ENCODE measurements at regions not wholly inside any gene's neighbourhood (a gene's known extent, or its start where the extent isn't known, plus 50 kb on each side); places are given as distances from the start of the nearest gene placed in this dataset.
"Not testable (repeated sequence)": the region's sequence is repeated elsewhere in the genome, so short reads cannot be mapped to it uniquely, and the experiment has no call there.

DNA sequence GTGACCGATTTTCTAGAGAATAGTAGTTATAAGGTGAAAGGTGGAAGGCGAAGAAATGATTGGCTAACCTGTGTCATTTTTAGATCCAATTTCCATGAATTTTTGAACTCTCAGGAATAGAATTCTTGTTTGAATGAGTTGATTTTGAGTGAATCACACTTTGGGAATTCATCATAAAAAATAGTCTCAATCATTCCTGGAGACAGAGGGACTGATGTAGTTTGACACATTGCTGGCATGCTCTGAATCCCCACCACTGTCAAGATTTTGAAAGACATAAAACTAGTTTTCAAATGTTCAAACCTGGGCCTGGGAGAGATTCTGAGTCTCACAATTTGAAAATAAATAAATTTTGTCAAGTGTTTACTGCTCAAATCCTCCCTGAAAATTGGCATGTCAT lies 861.4 kb upstream of the RAG2 start:
- DNase-seq: no peak

DNA sequence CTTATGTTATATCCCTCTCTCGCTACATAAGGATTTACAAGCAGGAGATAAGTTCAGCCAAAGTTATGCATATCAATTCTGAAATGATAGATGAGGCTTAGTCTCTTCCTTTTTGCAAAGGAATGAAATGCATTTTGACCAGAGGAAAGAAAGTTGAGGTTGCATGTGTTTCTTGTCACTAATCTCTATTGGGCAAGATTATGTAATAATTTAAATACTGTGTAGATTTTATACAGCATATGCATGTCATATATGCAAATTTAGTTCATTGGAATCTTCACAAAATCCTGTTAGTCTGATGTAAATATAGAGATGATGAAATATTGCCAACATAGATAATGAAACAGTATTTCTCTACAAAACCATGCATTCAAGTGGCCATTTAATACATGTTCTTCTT lies 858.7 kb upstream of the RAG2 start:
- no peak for DNase-seq

DNA sequence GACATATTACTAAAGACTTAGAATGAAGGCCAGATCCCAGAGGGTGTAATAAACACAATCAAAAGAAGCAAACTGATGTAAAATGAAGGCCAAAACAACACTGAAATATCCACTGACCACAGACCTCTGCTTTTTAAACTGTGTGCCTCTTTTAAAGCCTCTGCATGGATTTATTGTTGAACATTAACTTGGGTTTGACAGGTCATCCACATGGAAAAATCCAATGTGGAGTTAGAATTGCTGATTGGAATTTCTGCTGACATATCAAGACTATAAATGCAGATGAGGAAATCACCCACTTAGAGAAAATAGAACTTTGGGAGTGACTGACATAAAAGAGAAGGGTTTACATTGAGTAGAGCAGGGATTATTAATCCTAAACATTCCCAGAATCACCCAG lies 853.9 kb upstream of the RAG2 start:
- DNase-seq: no peak

- DNase-seq: no peak
Observed at GRCh38 chr11:37450613-37451012, 852.6 kb upstream of the RAG2 start.

DNA sequence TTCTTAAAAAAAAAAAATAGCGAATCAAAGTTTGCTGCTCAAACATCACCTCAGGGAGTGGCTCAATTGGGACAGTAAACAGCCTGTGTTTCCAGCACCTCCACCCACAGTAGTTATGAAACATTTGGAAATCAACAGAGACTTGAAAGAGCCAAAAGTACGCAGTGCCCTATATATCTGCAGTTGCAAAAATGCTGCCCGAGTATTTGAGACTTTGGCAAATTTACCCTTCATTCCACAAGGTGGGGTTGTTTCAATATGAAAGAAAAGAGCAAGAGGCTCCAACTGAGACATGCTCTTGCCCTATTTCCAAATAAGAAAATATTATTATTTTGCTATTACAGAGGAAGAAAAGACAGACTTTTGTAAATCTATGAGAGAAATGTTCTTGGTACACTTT lies 851.1 kb upstream of the RAG2 start:
- peak in 3 of 58 donors; percentile 3 to 61 (median 19) for DNase-seq

DNA sequence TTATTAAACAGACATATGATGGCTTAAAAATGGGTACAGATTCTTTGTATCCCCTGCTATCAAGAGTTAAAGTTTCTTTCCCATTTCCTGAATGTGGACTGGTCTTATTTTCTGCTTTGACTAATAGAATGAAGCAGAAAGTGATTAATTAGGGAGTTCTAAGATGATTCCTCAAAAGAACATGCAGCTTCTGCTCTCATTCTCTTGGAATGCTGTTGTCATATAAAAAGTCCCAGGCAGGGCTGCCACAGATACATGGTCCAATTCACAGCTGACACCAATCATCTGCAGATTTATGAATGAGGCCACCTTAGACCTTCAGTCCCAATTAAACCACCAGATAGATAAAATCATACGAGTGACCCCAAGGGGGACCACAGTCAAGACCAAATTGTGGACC lies 844.5 kb upstream of the RAG2 start:
- DNase-seq: no peak

DNA sequence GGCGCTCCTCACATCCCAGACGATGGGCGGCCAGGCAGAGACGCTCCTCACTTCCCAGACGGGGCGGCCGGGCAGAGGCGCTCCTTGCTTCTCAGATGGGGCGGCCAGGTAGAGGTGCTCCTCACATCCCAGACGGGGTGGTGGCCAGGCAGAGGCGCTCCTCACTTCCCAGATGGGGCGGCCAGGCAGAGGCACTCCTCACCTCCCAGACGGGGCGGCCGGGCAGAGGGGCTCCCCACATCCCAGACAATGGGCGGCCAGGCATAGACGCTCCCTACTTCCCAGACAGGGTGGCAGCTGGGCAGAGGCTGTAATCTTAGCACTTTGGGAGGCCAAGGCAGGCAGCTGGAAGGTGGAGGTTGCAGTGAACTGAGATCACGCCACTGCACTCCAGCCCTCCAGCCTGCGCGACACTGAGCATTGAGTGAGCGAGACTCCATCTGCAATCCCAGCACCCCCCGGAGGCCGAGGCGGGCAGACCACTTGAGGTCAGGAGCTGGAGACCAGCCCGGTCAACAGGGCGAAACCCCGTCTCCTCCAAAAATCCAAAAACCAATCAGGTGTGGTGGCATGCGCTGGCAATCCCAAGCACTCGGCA lies 833.7 kb upstream of the RAG2 start:
- DNase-seq: not testable (repeated sequence)

DNA sequence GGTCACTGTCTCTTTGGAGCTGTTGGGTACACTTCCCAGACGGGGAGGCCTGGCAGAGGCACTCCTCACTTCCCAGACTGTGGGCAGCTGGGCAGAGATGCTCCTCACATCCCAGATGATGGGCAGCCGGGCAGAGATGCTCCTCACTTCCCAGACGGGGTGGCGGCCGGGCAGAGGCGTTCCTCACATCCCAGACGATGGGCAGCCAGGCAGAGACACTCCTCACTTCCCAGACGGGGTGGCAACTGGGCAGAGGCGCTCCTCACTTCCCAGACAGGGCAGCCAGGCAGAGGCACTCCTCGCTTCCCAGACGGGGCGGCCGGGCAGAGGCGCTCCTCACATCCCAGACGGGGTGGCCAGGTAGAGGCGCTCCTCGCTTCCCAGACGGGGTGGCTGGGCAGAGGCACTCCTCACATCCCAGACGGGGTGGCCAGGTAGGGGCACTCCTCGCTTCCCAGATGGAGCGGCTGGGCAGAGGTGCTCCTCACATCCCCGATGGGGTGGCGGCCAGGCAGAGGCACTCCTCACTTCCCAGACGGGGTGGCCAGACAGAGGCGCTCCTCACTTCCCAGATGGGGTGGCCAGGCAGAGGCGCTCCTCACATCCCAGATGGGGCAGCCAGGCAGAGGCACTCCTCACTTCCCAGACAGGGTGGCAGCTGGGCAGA lies 833.1 kb upstream of the RAG2 start:
- DNase-seq: not testable (repeated sequence)

- no peak for DNase-seq
Observed at GRCh38 chr11:37422511-37422910, 824.5 kb upstream of the RAG2 start.

DNA sequence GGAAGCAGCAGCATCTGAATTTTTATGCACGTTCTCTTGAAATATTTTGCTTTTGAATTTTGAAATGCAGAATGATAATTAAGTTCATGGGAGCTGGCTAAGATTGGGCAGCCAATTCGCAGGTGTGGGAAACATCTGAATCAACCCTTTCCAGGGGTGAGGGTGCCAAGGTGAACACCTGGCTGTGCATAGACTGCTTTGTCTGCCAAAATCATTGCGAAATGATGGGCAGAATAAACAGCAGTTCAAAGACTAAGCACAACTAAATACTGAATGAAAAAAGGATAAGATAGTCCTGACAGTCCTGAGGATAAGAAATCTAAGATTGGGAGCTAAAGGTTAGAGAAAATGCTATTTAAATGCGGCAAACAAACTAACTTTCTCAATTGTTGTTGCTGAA lies 813.3 kb upstream of the RAG2 start:
- DNase-seq: no peak

- DNase-seq: no peak
Observed at GRCh38 chr11:37409124-37409523, 811.1 kb upstream of the RAG2 start.

GRCh38 chr11:37407461-37407860 lies 809.4 kb upstream of the RAG2 start:
- DNase-seq: no peak

DNA sequence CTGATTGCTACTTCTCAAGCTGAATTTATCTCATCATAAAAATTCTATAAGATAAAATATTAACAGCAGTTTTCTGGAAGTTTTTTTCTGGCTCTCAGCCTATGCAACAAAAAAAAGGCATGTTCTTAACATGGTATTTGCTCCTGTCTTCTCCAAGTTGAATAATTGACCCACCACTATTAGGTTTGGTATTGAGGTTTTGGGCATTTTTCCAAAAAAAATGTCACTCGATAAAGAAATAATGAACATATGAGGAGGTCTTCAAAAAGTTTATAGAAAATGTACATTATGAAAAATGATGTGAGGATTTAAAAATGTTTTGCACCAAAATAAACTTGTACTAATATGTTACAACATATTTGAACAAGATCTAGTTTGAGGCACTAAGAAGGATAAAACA lies 808.6 kb upstream of the RAG2 start:
- DNase-seq: no peak

DNA sequence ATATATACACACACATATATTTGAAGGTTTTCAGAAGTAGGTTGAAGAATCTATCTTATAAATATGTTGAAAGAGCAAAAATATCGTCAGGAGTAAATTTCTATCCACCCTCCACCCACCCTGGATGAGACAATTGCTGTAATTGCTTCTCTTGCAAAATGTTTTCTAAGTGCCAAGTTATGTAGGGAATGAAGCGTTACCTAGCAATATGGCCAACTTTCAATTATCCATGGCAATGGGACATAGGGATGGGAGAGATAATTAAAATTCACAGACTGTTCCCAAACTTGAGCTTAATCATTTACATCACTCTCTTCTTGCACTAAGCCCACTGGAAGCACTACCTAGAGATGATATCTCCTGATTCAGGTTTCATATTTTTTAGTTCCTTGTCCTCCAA lies 806.2 kb upstream of the RAG2 start:
- peak in 1 of 58 donors; percentile 15 for DNase-seq

DNA sequence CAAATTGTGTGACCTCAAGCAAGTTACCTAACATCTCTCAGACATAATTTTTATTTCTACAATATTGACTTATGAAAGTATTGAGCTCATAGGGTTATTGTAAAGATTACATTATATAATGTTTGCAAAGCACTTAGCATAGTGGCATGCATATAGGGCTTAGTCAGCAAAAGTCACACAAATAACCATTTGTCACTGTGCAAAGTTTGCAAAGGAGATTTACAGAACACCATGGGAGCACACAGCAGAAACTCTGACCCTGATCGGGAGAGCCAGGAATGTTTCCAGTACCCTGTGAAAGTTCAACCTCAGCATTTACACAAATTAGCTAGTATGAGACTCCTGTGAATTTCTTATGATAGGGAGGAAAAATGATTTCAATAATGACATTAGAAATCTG lies 804.6 kb upstream of the RAG2 start:
- DNase-seq: no peak

- DNase-seq: no peak
Observed at GRCh38 chr11:37394236-37394870, 796.3 kb upstream of the RAG2 start.

DNA sequence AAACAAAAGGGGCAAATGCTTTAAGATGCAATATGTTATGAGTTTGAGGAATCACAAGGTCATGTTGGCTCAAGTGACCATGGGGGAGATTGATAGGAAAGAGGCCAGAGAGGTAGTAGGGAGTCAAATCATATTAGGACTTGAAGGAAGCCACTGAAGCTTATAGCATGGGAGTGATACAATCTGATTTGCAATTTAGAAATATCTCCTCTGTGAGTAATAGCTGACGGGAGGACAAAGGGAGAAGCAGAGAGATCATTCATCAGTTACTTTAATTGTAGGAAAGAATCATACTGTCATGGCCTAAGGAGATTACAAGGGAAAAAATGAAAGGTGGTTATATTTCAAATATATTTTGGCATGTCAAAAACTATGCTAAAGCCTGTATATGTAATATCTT lies 793.6 kb upstream of the RAG2 start:
- DNase-seq: no peak

- no peak for DNase-seq
Observed at GRCh38 chr11:37390576-37391083, 792.6 kb upstream of the RAG2 start.

DNA sequence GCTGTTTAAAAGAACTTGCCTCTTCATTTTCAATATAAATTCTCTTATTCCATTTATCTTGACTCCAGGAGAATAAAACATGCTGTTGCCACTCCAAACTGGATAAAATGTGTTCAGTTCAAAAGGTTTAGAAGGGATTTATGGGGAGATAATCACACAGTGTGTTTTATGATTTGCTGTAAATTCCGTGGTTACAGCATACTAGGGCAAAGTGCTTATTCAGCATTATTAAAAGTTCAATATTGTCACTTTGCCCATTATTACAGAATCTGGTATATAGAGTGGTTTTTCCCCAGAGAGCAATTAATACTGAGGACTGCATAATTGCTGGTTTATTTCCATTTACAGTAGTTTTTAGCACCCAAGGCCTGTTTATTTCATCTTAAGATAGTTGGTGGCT lies 780.9 kb upstream of the RAG2 start:
- no peak for DNase-seq

DNA sequence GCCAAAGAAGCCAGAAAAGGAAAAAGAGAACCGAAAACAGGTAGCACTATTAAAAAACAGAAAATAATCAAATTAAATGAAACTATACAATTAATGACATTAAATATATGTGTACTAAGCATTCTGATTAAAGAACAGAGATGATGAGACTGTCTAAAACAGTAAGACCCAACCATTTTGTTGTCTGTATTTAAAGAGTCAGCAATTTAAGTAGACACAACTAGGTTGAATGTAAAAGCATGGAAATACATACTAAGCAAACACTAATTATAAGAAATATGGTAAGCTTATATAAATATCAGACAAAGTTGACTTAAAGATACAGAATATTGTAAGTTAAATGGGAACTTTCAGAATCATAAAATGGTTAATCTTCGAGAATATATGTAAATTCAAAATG lies 774.6 kb upstream of the RAG2 start:
- no peak for DNase-seq

- no peak for DNase-seq
Observed at GRCh38 chr11:37371346-37371970, 773.4 kb upstream of the RAG2 start.

DNA sequence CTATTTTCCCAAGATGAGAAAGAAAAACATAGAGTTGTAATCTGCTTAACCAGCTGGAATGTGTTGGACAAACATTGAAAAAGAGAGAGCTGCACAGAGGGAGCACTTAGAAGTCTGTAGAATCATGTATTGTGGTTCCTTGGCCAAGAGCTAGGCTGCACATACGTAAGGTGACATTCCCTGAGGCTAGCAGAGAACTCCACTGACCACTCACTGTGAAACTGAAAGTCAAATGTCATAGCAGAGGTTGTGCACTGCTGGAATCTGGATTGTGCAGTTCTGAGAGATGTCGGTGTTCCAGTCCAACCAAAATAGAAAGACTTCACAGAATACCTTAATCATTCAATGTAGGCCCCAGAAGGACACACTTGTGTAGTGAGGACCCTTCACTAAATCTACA lies 772.8 kb upstream of the RAG2 start:
- DNase-seq: no peak

Measured in anterior cingulate cortex (tissue), 58 donors.